Spleen (tissue), 11 donors: ENCODE measurements at regions not wholly inside any gene's neighbourhood (a gene's known extent, or its start where the extent isn't known, plus 50 kb on each side); places are given as distances from the start of the nearest gene placed in this dataset.

ENCODE experiments used
- DNase-seq: peaks from one replicate; pipeline ENCODE4 v3.0.0-alpha.2; 2020
- H3K27ac ChIP-seq, 8 donors: fragments of 200-600 bp; sonication (generic) in 7 of 8; 1 replicate in 4 of 8; 2 replicates in 4 of 8; pipeline versions ENCODE4 v1.5.0 to v1.8.0; 2016 to 2021; ENCODE audit warnings: inconsistent platforms in 4 of 8, mild to moderate bottlenecking in 4 of 8, moderate library complexity in 1 of 8
- H3K27me3 ChIP-seq, 7 donors: fragments of 200-600 bp; sonication (generic) in 6 of 7; replicated peaks in 1 of 7; 1 replicate in 4 of 7; 2 replicates in 3 of 7; pipeline versions ENCODE4 v1.5.0 to v1.8.0; 2016 to 2021; ENCODE audit warnings: inconsistent platforms in 3 of 7, mild to moderate bottlenecking in 1 of 7
- H3K36me3 ChIP-seq, 6 donors: fragments of 200-600 bp; sonication (generic) in 5 of 6; 1 replicate in 4 of 6; 2 replicates in 2 of 6; pipeline versions ENCODE4 v1.5.0 to v1.8.0; 2016 to 2021; ENCODE audit warnings: inconsistent platforms in 2 of 6
- H3K4me1 ChIP-seq, 6 donors: fragments of 200-600 bp; sonication (generic) in 5 of 6; 1 replicate in 3 of 6; 2 replicates in 3 of 6; pipeline versions ENCODE4 v1.5.0 to v1.8.0; 2016 to 2021; ENCODE audit warnings: inconsistent platforms in 3 of 6
- H3K4me3 ChIP-seq, 8 donors: fragments of 200-600 bp; sonication (generic) in 7 of 8; 1 replicate in 4 of 8; 2 replicates in 4 of 8; pipeline versions ENCODE4 v1.5.0 to v1.8.0; 2016 to 2021; ENCODE audit warnings: inconsistent platforms in 4 of 8, mild to moderate bottlenecking in 4 of 8, moderate library complexity in 2 of 8
- H3K9me3 ChIP-seq, 8 donors: fragments of 200-600 bp; sonication (generic) in 7 of 8; 1 replicate in 4 of 8; 2 replicates in 4 of 8; pipeline versions ENCODE4 v1.5.0 to v1.8.0; 2016 to 2021; ENCODE audit warnings: inconsistent platforms in 4 of 8
- POLR2A ChIP-seq, 3 donors: fragments of 450-650 bp; IDR thresholded peaks; one replicate each; pipeline ENCODE4 v1.5.1; 2017; ENCODE audit warnings: antibody characterized with exemption in 3 of 3, mild to moderate bottlenecking in 1 of 3
- POLR2AphosphoS5 ChIP-seq, 3 donors: sonication (generic); formaldehyde crosslinking; IDR thresholded peaks; one replicate each; pipeline ENCODE4 v1.5.1; 2017; ENCODE audit warnings: antibody characterized with exemption in 3 of 3
- WGBS, 5 donors: extraction: QIAGEN DNeasy Blood & Tissue Kit in 3 of 5; methylation state at CpG; one replicate each; pipeline versions ENCODE4 v1.1.5 to v1.1.7; 2013 to 2018; 5-methylcytosine and 5-hydroxymethylcytosine counted together
- intact Hi-C: fragments of 100-400 bp; cut with DNase I; formaldehyde crosslinking; loops from one replicate; pipeline ENCODE4 v1.15.0; 2023; ENCODE audit warnings: low total_unique reads
- TF ChIP-seq, protein P1 (sequence below), 11 experiments: fragments of 200-600 bp in 7 of 11; fragments of 450-650 bp in 4 of 11; sonication (generic) in 4 of 11; IDR thresholded peaks in 8 of 11; conservative IDR thresholded peaks in 3 of 11; 1 replicate in 7 of 11; 2 replicates in 4 of 11; pipeline versions ENCODE4 v1.4.0 to v1.8.0; 2016 to 2021; ENCODE audit warnings: antibody characterized with exemption in 11 of 11, inconsistent platforms in 4 of 11, mild to moderate bottlenecking in 1 of 11
- donor health status: healthy with polysubstance abuse.
- donor health status: DM: no; HTN: no; CAD: no; lungs with moderate emphysema.
- donor health status: DM: no; HTN: no; CAD: no.
- donor health status: Bipolar disorder and iron deficiency.
- donor health status: healthy.
- donor health status: DM: no; HTN: no; CAD: no.
- donor health status: DM: yes; HTN: yes; CAD: no.

DNA sequence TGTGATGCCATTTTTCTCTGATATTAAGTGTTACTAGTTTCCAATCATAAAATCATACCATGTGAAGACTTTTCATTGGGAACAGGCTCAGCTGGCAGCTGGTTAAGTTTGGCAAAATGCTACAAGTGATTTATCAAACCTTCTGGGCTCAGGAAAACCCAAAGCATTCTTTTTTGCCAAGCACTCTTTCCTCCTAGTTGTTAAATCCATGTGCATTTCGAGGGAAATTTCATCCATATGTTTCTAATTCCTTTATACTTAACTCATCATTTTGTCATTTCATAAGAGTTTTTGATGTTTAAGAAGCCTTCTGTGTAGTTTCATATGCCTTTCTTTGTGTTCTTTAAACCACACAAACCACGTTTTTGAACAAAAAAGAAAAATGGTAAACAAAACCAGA, 217.6 kb upstream of the PDE10A start:
- Histone ChIP-seq H3K4me1 (peaks cover 0 to 6% (median 0%) of the 10 kb centered on the region in 6 donors), H3K4me3 (no peak overlapping the region), H3K27me3 (peaks cover 0 to 33% (median 0%) of the 10 kb centered on the region in 7 donors), H3K27ac (no peak overlapping the region), H3K9me3 (peaks cover 0 to 5% (median 0%) of the 10 kb centered on the region in 8 donors), H3K36me3 (no peaks in the 10 kb centered on the region)
- intact Hi-C loops = loop anchor here (5.0 kb wide), 1 partner anchor 227 kb away; no protein-coding TSS in a partner anchor
- 43 to 53% (median 48%) methylated on average over 2 of the region's 2 CpGs for WGBS, 5 donors
- no peak for TF ChIP-seq POLR2AphosphoS5 (IDR thresholded peaks at IDR 0.05)
- no peak for TF ChIP-seq POLR2A (IDR thresholded peaks at IDR 0.05)
- TF ChIP-seq, protein P1, sequence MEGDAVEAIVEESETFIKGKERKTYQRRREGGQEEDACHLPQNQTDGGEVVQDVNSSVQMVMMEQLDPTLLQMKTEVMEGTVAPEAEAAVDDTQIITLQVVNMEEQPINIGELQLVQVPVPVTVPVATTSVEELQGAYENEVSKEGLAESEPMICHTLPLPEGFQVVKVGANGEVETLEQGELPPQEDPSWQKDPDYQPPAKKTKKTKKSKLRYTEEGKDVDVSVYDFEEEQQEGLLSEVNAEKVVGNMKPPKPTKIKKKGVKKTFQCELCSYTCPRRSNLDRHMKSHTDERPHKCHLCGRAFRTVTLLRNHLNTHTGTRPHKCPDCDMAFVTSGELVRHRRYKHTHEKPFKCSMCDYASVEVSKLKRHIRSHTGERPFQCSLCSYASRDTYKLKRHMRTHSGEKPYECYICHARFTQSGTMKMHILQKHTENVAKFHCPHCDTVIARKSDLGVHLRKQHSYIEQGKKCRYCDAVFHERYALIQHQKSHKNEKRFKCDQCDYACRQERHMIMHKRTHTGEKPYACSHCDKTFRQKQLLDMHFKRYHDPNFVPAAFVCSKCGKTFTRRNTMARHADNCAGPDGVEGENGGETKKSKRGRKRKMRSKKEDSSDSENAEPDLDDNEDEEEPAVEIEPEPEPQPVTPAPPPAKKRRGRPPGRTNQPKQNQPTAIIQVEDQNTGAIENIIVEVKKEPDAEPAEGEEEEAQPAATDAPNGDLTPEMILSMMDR (IDR thresholded peaks at IDR 0.05 in 8 of 11, conservative IDR thresholded peaks at IDR 0.05 in 3 of 11) = no peak
- DNase-seq = no peak

DNA sequence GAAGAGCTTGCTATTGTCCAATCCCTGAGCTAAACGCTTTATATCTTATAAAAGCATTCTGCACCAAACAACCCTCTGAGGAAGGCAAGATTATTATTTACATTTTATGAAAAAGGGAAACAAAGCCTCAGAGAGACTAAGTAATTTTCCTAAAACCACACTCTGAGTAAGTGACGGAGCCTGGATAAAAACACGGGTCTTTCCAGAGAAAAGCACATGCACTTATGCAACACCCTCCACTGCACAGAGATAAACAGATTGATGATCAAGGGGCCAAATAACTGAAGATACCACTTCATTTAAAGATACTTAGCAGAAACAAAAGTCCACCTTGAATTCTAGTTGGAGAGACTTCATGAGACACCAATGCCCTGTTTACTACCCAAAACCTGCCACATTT, 214.7 kb upstream of the PDE10A start:
- H3K36me3 ChIP-seq = no peaks in the 10 kb centered on the region
- TF ChIP-seq, protein P1 (IDR thresholded peaks at IDR 0.05 in 8 of 11, conservative IDR thresholded peaks at IDR 0.05 in 3 of 11) = no peak

DNA sequence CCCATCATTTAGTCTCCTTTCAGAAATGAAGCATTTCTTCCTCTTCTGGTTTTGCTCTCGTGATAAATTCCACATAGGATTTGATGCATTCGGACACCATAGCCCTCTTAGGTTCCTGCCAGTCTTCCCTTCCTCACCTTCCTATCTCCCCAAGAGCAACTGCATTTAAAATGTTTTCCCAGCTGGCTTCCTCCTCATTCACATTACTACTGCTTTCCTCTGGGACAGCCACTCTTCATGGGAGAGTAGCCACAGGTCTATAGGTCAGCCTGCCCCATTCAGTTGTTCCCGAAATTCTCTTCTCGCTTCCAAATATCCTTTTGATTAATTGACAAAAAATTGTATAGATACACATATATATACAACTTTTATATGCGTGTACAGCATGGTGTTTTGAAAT, 214.2 kb upstream of the PDE10A start:
- Histone ChIP-seq H3K27me3 (peaks cover 0 to 30% (median 0%) of the 10 kb centered on the region in 7 donors), H3K9me3 (peaks cover 0 to 5% (median 0%) of the 10 kb centered on the region in 8 donors), H3K4me1 (no peaks in the 10 kb centered on the region), H3K27ac (no peak overlapping the region), H3K4me3 (no peak overlapping the region), H3K36me3 (no peaks in the 10 kb centered on the region)
- intact Hi-C loops = no loop called here
- WGBS, 5 donors = 64 to 74% (median 66%) methylated on average over 5 of the region's 5 CpGs
- no peak for TF ChIP-seq POLR2A (IDR thresholded peaks at IDR 0.05)
- TF ChIP-seq POLR2AphosphoS5 (IDR thresholded peaks at IDR 0.05) = no peak
- TF ChIP-seq, protein P1 (IDR thresholded peaks at IDR 0.05 in 8 of 11, conservative IDR thresholded peaks at IDR 0.05 in 3 of 11) = no peak
- DNase-seq = no peak

More for the DNA sequence above, 214.7 kb upstream of the PDE10A start:
- peaks cover 0 to 5% (median 0%) of the 10 kb centered on the region in 8 donors for H3K9me3 ChIP-seq
- H3K4me1 ChIP-seq = no peaks in the 10 kb centered on the region
- peaks cover 0 to 34% (median 0%) of the 10 kb centered on the region in 7 donors for H3K27me3 ChIP-seq
- intact Hi-C loops = no loop called here
- DNase-seq = no peak
- H3K27ac ChIP-seq = no peak overlapping the region
- WGBS, 5 donors = 85 to 95% (median 88%) methylated on average over 3 of the region's 3 CpGs
- H3K4me3 ChIP-seq = no peak overlapping the region

DNA sequence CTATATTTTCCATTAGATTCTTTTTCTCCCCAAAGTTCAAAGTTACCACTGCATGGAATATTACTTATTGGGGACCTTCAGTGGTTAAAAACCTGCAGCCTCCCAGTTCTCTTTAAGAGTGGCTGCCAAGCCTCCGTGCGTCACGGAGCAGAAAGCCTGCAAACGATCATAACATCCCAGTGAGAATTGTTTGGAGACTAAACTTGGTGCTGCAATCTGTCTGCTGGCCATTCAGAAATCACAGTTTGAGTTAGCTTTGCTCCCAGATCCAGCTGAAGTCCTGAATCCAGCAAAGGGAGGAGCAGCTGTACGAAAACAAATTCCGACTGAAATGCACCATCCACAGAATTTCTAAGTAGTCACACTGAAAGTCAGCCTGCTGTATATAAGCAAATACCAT, 213.5 kb upstream of the PDE10A start:
- H3K4me1 ChIP-seq = no peaks in the 10 kb centered on the region
- no peak overlapping the region for H3K4me3 ChIP-seq
- TF ChIP-seq, protein P1 (IDR thresholded peaks at IDR 0.05 in 8 of 11, conservative IDR thresholded peaks at IDR 0.05 in 3 of 11) = no peak
- no peak for TF ChIP-seq POLR2AphosphoS5 (IDR thresholded peaks at IDR 0.05)
- no peak for TF ChIP-seq POLR2A (IDR thresholded peaks at IDR 0.05)
- intact Hi-C loops = no loop called here
- H3K27ac ChIP-seq = no peak overlapping the region
- no peak for DNase-seq
- peaks cover 0 to 5% (median 0%) of the 10 kb centered on the region in 8 donors for H3K9me3 ChIP-seq
- no peaks in the 10 kb centered on the region for H3K36me3 ChIP-seq
- peaks cover 0 to 24% (median 0%) of the 10 kb centered on the region in 7 donors for H3K27me3 ChIP-seq
- 38 to 49% (median 45%) methylated on average over 6 of the region's 6 CpGs for WGBS, 5 donors
